ENCODE measurements at regions not wholly inside any gene's neighbourhood (a gene's known extent, or its start where the extent isn't known, plus 50 kb on each side); places are given as distances from the start of the nearest gene placed in this dataset.

GRCh38 chr6:6915813-6916547 is 191.8 kb upstream of the RREB1 start:
- peak overlapping the region; percentile 40 for H3K4me3 ChIP-seq (ENCODE audit: low read length)
- peak; percentile 63 for DNase-seq (ENCODE audit: low read depth)

GRCh38 chr6:6916598-6916997 is 191.2 kb upstream of the RREB1 start:
- H3K4me3 ChIP-seq (ENCODE audit: low read length): no peak overlapping the region
- DNase-seq (ENCODE audit: low read depth): no peak
- TF ChIP-seq CTCF (conservative IDR thresholded peaks at IDR 0.05; ENCODE audit: low read length): no peak

More at GRCh38 chr6:6915813-6916547, 191.8 kb upstream of the RREB1 start:
- no peak for TF ChIP-seq CTCF (conservative IDR thresholded peaks at IDR 0.05; ENCODE audit: low read length)

GRCh38 chr6:6918216-6918983 is 189.4 kb upstream of the RREB1 start:
- TF ChIP-seq CTCF (conservative IDR thresholded peaks at IDR 0.05; ENCODE audit: low read length): no peak
- peak; percentile 64 for DNase-seq (ENCODE audit: low read depth)
- H3K4me3 ChIP-seq (ENCODE audit: low read length): no peak overlapping the region

- H3K4me3 ChIP-seq (ENCODE audit: low read length): no peak overlapping the region
- TF ChIP-seq CTCF (conservative IDR thresholded peaks at IDR 0.05; ENCODE audit: low read length): no peak
Observed at GRCh38 chr6:6919173-6919572, 188.6 kb upstream of the RREB1 start.

GRCh38 chr6:6920114-6920986 is 187.4 kb upstream of the RREB1 start:
- H3K4me3 ChIP-seq (ENCODE audit: low read length): no peak overlapping the region
- no peak for TF ChIP-seq CTCF (conservative IDR thresholded peaks at IDR 0.05; ENCODE audit: low read length)

More at GRCh38 chr6:6919173-6919572, 188.6 kb upstream of the RREB1 start:
- DNase-seq (ENCODE audit: low read depth): no peak

GRCh38 chr6:6920987-6921313 is 186.8 kb upstream of the RREB1 start:
- H3K4me3 ChIP-seq (ENCODE audit: low read length): no peak overlapping the region
- no peak for DNase-seq (ENCODE audit: low read depth)
- no peak for TF ChIP-seq CTCF (conservative IDR thresholded peaks at IDR 0.05; ENCODE audit: low read length)

More at GRCh38 chr6:6920114-6920986, 187.4 kb upstream of the RREB1 start:
- DNase-seq (ENCODE audit: low read depth): no peak

Measured in AG10803 (cell line).